Epithelial cell of proximal tubule (primary cell): ENCODE measurements at regions not wholly inside any gene's neighbourhood (a gene's known extent, or its start where the extent isn't known, plus 50 kb on each side); places are given as distances from the start of the nearest gene placed in this dataset.

ENCODE experiments used
- DNase-seq: peaks from one replicate; pipeline ENCODE4 v3.0.0-alpha.2; 2011; ENCODE audit warnings: low read depth
- H3K4me3 ChIP-seq: 2 replicates; pipeline ENCODE4 v1.5.1; 2011; ENCODE audit warnings: low read depth, mild to moderate bottlenecking, low read length
- CTCF ChIP-seq: conservative IDR thresholded peaks from 2 replicates; pipeline ENCODE4 v1.5.1; 2012; ENCODE audit warnings: low read depth, mild to moderate bottlenecking, low read length

GRCh38 chr18:43663159-43663558 lies 385.9 kb upstream of the SYT4 start:
- DNase-seq = no peak
- no peak for TF ChIP-seq CTCF
- H3K4me3 ChIP-seq = no peak overlapping the region

GRCh38 chr18:43664487-43665008 lies 387.3 kb upstream of the SYT4 start:
- DNase-seq = no peak
- no peak for TF ChIP-seq CTCF

GRCh38 chr18:43665105-43665788 lies 388.0 kb upstream of the SYT4 start:
- DNase-seq = no peak
- no peak for TF ChIP-seq CTCF
- H3K4me3 ChIP-seq = no peak overlapping the region

More at GRCh38 chr18:43664487-43665008, 387.3 kb upstream of the SYT4 start:
- H3K4me3 ChIP-seq = no peak overlapping the region

GRCh38 chr18:43668866-43669265 lies 391.6 kb upstream of the SYT4 start:
- H3K4me3 ChIP-seq = no peak overlapping the region
- DNase-seq = no peak
- TF ChIP-seq CTCF = no peak

GRCh38 chr18:43671431-43671830 lies 394.1 kb upstream of the SYT4 start:
- no peak overlapping the region for H3K4me3 ChIP-seq
- peak; percentile 67 for DNase-seq
- TF ChIP-seq CTCF = no peak

GRCh38 chr18:43680096-43680495 lies 402.8 kb upstream of the SYT4 start:
- TF ChIP-seq CTCF = no peak
- H3K4me3 ChIP-seq = no peak overlapping the region
- DNase-seq = no peak

GRCh38 chr18:43681661-43682060 lies 404.4 kb upstream of the SYT4 start:
- no peak for DNase-seq
- no peak overlapping the region for H3K4me3 ChIP-seq
- no peak for TF ChIP-seq CTCF
